ENCODE measurements at regions not wholly inside any gene's neighbourhood (a gene's known extent, or its start where the extent isn't known, plus 50 kb on each side); places are given as distances from the start of the nearest gene placed in this dataset.
A peak's percentile ranks its signal among the peaks of the same experiment; 100 is the strongest.

DNA sequence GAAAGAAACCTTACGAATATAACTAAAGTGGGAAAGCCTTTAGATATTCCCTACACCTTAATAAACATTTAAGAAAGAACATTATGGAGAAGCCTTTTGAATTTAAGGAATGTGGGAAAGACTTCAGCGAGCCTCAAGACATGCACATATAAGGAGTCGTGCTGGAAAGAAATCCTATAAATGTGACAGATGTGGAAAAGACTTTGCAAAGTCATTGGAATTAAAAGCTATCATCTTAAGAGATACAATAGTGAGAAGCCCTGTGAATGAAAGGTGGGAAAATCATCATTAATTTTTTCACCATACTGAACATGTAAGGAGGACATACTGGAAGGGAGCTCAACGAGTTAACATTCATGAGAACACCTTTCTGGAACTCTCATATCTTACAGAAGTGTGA, 650.5 kb upstream of the DEFB115 start:
- H3K9me3 ChIP-seq, result peaks cover 0 to 7% (median 0%) of the 10 kb centered on the region in 4 donors
- H3K27ac ChIP-seq, result no peak overlapping the region
- intact Hi-C loops (cut with DNase I), result no loop called here
- DNase-seq (no peak), ATAC-seq (no peak)
- H3K4me3 ChIP-seq, result no peak overlapping the region
- 41% methylated on average over 4 of the region's 4 CpGs for WGBS (ENCODE audit: insufficient coverage, low coverage, low lambda C conversion rate, missing lambda C conversion rate)
- no peaks in the 10 kb centered on the region for H3K36me3 ChIP-seq
- TF ChIP-seq POLR2A (IDR thresholded peaks at IDR 0.05), result no peak
- TF ChIP-seq, protein P1, sequence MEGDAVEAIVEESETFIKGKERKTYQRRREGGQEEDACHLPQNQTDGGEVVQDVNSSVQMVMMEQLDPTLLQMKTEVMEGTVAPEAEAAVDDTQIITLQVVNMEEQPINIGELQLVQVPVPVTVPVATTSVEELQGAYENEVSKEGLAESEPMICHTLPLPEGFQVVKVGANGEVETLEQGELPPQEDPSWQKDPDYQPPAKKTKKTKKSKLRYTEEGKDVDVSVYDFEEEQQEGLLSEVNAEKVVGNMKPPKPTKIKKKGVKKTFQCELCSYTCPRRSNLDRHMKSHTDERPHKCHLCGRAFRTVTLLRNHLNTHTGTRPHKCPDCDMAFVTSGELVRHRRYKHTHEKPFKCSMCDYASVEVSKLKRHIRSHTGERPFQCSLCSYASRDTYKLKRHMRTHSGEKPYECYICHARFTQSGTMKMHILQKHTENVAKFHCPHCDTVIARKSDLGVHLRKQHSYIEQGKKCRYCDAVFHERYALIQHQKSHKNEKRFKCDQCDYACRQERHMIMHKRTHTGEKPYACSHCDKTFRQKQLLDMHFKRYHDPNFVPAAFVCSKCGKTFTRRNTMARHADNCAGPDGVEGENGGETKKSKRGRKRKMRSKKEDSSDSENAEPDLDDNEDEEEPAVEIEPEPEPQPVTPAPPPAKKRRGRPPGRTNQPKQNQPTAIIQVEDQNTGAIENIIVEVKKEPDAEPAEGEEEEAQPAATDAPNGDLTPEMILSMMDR (IDR thresholded peaks at IDR 0.05), result no peak
- no peaks in the 10 kb centered on the region for H3K27me3 ChIP-seq
- no peaks in the 10 kb centered on the region for H3K4me1 ChIP-seq

DNA sequence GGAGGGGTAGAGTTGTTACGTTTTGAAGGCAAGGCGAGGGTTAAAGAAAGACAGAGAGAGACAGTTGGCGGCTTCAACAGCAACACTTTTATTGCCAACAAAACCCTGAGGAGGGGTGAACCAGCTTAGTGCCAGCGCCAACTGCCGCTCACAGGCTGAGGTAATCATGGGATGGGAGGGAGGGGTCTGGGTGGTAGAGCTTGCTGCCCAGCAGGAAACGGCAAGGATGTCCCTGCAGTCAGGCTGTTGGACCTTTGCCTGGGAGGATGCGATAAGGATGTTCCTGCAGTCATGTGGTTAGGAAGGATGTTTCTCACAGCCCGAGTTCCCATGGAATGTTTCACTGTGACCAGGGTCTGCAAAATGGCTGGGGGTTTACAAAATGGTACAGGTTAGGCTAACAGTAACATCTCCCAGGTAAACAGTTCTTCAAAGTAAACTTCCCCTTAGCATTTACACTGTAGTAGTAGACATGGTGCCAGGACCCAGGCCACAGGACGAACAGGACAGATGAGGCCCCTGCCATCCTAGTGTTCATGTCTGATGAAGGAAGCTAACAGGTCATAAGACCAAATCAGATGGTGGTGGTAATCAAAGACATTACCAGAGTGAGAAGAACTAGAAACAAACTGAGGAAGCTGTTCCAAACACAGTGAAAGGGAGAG, 647.3 kb upstream of the DEFB115 start:
- ATAC-seq (peak; percentile 74 to 89 (median 84)), DNase-seq (peak in 1 of 3 donors; percentile 58)
- WGBS (ENCODE audit: insufficient coverage, low coverage, low lambda C conversion rate, missing lambda C conversion rate), result 54% methylated on average over 7 of the region's 9 CpGs
- Histone ChIP-seq H3K27ac (no peak overlapping the region), H3K9me3 (peaks cover 0 to 7% (median 0%) of the 10 kb centered on the region in 4 donors), H3K36me3 (no peaks in the 10 kb centered on the region), H3K27me3 (no peaks in the 10 kb centered on the region), H3K4me3 (no peak overlapping the region), H3K4me1 (no peaks in the 10 kb centered on the region)
- intact Hi-C loops (cut with DNase I), result no loop called here
- no peak for TF ChIP-seq POLR2A (IDR thresholded peaks at IDR 0.05)
- TF ChIP-seq, protein P1 (IDR thresholded peaks at IDR 0.05), result no peak

DNA sequence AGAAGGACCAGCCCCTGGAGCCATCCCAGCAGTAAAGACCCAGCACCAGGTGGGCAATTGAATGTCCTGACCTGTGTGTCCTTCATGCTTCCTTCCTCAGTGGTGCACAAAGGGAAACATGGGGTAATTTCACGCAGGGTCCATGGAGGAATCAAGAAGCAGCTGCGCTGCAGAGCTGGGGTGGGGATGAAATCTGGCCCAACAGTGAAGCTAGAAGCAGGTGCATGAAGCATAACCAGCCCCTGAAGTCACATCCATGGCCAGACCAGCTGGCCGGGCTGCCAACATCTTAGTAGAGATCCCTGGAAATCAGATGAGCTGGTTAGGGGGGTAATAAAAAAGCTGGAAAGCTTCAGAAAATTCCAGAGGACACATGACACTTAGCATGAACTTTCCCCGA, 646.7 kb upstream of the DEFB115 start:
- DNase-seq (no peak), ATAC-seq (no peak)
- no peaks in the 10 kb centered on the region for H3K4me1 ChIP-seq
- no peaks in the 10 kb centered on the region for H3K36me3 ChIP-seq
- intact Hi-C loops (cut with DNase I), result no loop called here
- no peak overlapping the region for H3K4me3 ChIP-seq
- TF ChIP-seq POLR2A (IDR thresholded peaks at IDR 0.05), result no peak
- TF ChIP-seq, protein P1 (IDR thresholded peaks at IDR 0.05), result no peak
- H3K9me3 ChIP-seq, result peaks cover 0 to 7% (median 0%) of the 10 kb centered on the region in 4 donors
- 33% methylated on average over 3 of the region's 4 CpGs for WGBS (ENCODE audit: insufficient coverage, low coverage, low lambda C conversion rate, missing lambda C conversion rate)
- H3K27me3 ChIP-seq, result no peaks in the 10 kb centered on the region
- H3K27ac ChIP-seq, result no peak overlapping the region

- ATAC-seq, result peak in 1 of 4 donors; percentile 16
- WGBS (ENCODE audit: insufficient coverage, low coverage, low lambda C conversion rate, missing lambda C conversion rate), result 50% methylated on average over 9 of the region's 15 CpGs
- H3K9me3 ChIP-seq, result peaks cover 0 to 6% (median 0%) of the 10 kb centered on the region in 4 donors
- H3K36me3 ChIP-seq, result no peaks in the 10 kb centered on the region
- no peak overlapping the region for H3K27ac ChIP-seq
- H3K27me3 ChIP-seq, result no peaks in the 10 kb centered on the region
- intact Hi-C loops (cut with DNase I), result no loop called here
- DNase-seq, result no peak
- no peaks in the 10 kb centered on the region for H3K4me1 ChIP-seq
- no peak overlapping the region for H3K4me3 ChIP-seq
- TF ChIP-seq, protein P1 (IDR thresholded peaks at IDR 0.05), result no peak
- no peak for TF ChIP-seq POLR2A (IDR thresholded peaks at IDR 0.05)
These were observed 646.1 kb upstream of the DEFB115 start for GRCh38 chr20:30611239-30611984.
